K562 (cell line): ENCODE measurements at regions not wholly inside any gene's neighbourhood (a gene's known extent, or its start where the extent isn't known, plus 50 kb on each side); places are given as distances from the start of the nearest gene placed in this dataset.

Experiments
- RFX5 ChIP-seq: IDR thresholded peaks from 2 replicates; pipeline ENCODE4 v1.6.1; 2011; ENCODE audit warnings: low read depth, mild to moderate bottlenecking, improper control_type of control experiment, low read length
- ZFX ChIP-seq: sonication (generic); formaldehyde crosslinking; IDR thresholded peaks from 2 replicates; pipeline ENCODE4 v1.8.0; 2022; ENCODE audit warnings: mild to moderate bottlenecking, missing genetic modification reagents, moderate library complexity

DNA sequence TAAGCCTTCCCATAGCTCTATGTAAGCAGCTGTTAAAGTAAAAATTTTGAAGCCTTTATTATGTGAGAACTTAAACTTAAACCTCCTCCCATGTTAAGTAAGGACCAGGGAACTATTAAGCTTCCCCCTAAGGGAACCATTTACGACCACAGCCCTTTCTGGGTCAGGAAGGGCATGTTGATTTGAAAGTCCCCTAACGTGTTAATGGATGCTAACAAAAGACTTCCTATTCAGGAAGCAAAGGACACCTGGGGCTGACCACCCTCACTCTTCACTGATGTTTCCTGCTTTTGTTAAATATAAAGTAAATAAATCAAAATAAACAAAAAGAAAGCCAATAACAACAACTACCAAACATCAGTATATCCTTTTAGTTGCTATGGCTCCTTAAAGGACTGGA lies 170.6 kb upstream of the RFX3 start:
- no peak for TF ChIP-seq ZFX
- no peak for TF ChIP-seq RFX5
